K562 (cell line): ENCODE measurements at regions not wholly inside any gene's neighbourhood (a gene's known extent, or its start where the extent isn't known, plus 50 kb on each side); places are given as distances from the start of the nearest gene placed in this dataset.

Source experiments
- BRD9 ChIP-seq: fragments of 450-650 bp; IDR thresholded peaks from 2 replicates; pipeline ENCODE4 v1.6.1; 2018; ENCODE audit warnings: low read depth; ENCODE audit not compliant: partially characterized antibody
- DDX20 ChIP-seq: fragments of 450-650 bp; IDR thresholded peaks from 2 replicates; pipeline ENCODE4 v1.6.1; 2016; ENCODE audit warnings: missing genetic modification characterization, low read depth, mild to moderate bottlenecking, missing compliant biosample characterization, moderate library complexity
- DMBX1 ChIP-seq: fragments of 250-450 bp; sonication (Bioruptor Pico); IDR thresholded peaks from 2 replicates; pipeline ENCODE4 v1.8.0; 2022; ENCODE audit warnings: inconsistent platforms, mild to moderate bottlenecking, moderate library complexity, borderline replicate concordance
- ELF2 ChIP-seq: fragments of 250-450 bp; sonication (Bioruptor Pico); IDR thresholded peaks from 2 replicates; pipeline ENCODE4 v1.5.0; 2021; ENCODE audit warnings: mild to moderate bottlenecking
- HDAC8 ChIP-seq: fragments of 450-650 bp; IDR thresholded peaks from 2 replicates; pipeline ENCODE4 v1.6.1; 2016; ENCODE audit warnings: mild to moderate bottlenecking, missing genetic modification characterization, moderate library complexity, missing compliant biosample characterization
- JUND ChIP-seq, 2 experiments: IDR thresholded peaks; 2 replicates in 1 of 2; 3 replicates in 1 of 2; pipeline ENCODE4 v1.6.1; 2011; ENCODE audit warnings: borderline replicate concordance in 2 of 2, low read depth in 2 of 2, low read length in 2 of 2, improper control_type of control experiment in 1 of 2, missing biosample characterization in 1 of 2, missing genetic modification characterization in 1 of 2, missing genetic modification reagents in 1 of 2
- NELFE ChIP-seq: IDR thresholded peaks from 2 replicates; pipeline ENCODE4 v1.6.1; 2011; ENCODE audit warnings: mild to moderate bottlenecking; ENCODE audit not compliant: insufficient read depth, insufficient read length
- PHF8 ChIP-seq: fragments of 200-600 bp; sonication (generic); IDR thresholded peaks from 2 replicates; pipeline ENCODE4 v1.6.1; 2012; ENCODE audit warnings: mixed run types, mild to moderate bottlenecking, inconsistent platforms, low read length, moderate library complexity, borderline replicate concordance
- RAD51 ChIP-seq: fragments of 450-650 bp; IDR thresholded peaks from 2 replicates; pipeline ENCODE4 v1.7.1; 2016; ENCODE audit warnings: low read depth, mild to moderate bottlenecking, borderline replicate concordance
- STAG1 ChIP-seq: sonication (generic); formaldehyde crosslinking; IDR thresholded peaks from 2 replicates; pipeline ENCODE4 v1.5.0; 2020; ENCODE audit warnings: missing genetic modification reagents, borderline replicate concordance
- ZBTB7A ChIP-seq: IDR thresholded peaks from 2 replicates; pipeline ENCODE4 v1.6.1; 2011; ENCODE audit warnings: low read depth, mild to moderate bottlenecking, low read length, moderate library complexity, borderline replicate concordance; ENCODE audit not compliant: control insufficient read depth
- ZFP36 ChIP-seq: fragments of 150-350 bp; IDR thresholded peaks from 2 replicates; pipeline ENCODE4 v1.6.1; 2018; ENCODE audit warnings: low read length, low read depth; ENCODE audit not compliant: partially characterized antibody
- ZNF23 ChIP-seq: fragments of 250-450 bp; sonication (Bioruptor Pico); IDR thresholded peaks from 2 replicates; pipeline ENCODE4 v1.4.0; 2020; ENCODE audit warnings: mild to moderate bottlenecking
- ZNF3 ChIP-seq: fragments of 250-450 bp; sonication (Bioruptor Pico); IDR thresholded peaks from 2 replicates; pipeline ENCODE4 v1.5.0; 2021; ENCODE audit warnings: mild to moderate bottlenecking, moderate library complexity
- ZNF41 ChIP-seq: fragments of 250-450 bp; sonication (Bioruptor Pico); conservative IDR thresholded peaks from 2 replicates; pipeline ENCODE4 v1.4.0; 2020; ENCODE audit warnings: mild to moderate bottlenecking
- ZNF589 ChIP-seq: fragments of 200-800 bp; sonication (Bioruptor generic); IDR thresholded peaks from 2 replicates; pipeline ENCODE4 v1.6.1; 2016; ENCODE audit warnings: low read depth, missing genetic modification characterization, missing compliant biosample characterization
- ZNF717 ChIP-seq: fragments of 250-450 bp; sonication (Bioruptor Pico); IDR thresholded peaks from 2 replicates; pipeline ENCODE4 v1.5.0; 2021
- ZNF764 ChIP-seq: fragments of 250-450 bp; sonication (Bioruptor Pico); IDR thresholded peaks from 2 replicates; pipeline ENCODE4 v1.4.0; 2020; ENCODE audit warnings: low read depth, mild to moderate bottlenecking, moderate library complexity
- TF ChIP-seq, protein P1 (sequence below): fragments of 250-450 bp; sonication (Bioruptor Pico); IDR thresholded peaks from 2 replicates; pipeline ENCODE4 v1.8.0; 2021; ENCODE audit warnings: moderate library complexity, mild to moderate bottlenecking, inconsistent platforms
- TF ChIP-seq, protein P2 (sequence below): fragments of 200-800 bp; sonication (Bioruptor generic); IDR thresholded peaks from 2 replicates; pipeline ENCODE4 v1.6.1; 2017; ENCODE audit warnings: missing genetic modification characterization, missing compliant biosample characterization
- TF ChIP-seq, protein P3 (sequence below): sonication (generic); formaldehyde crosslinking; IDR thresholded peaks from 2 replicates; pipeline ENCODE4 v1.8.0; 2022; ENCODE audit warnings: missing genetic modification reagents, mild to moderate bottlenecking, moderate library complexity, borderline replicate concordance
- TF ChIP-seq, protein P4 (sequence below): IDR thresholded peaks from 3 replicates; pipeline ENCODE4 v1.6.1; 2011; ENCODE audit warnings: borderline replicate concordance, mild to moderate bottlenecking, moderate library complexity; ENCODE audit not compliant: insufficient read length; ENCODE audit errors: extremely low read depth
- TF ChIP-seq, protein P5 (sequence below): fragments of 450-650 bp; IDR thresholded peaks from 2 replicates; pipeline ENCODE4 v1.6.1; 2016

DNA sequence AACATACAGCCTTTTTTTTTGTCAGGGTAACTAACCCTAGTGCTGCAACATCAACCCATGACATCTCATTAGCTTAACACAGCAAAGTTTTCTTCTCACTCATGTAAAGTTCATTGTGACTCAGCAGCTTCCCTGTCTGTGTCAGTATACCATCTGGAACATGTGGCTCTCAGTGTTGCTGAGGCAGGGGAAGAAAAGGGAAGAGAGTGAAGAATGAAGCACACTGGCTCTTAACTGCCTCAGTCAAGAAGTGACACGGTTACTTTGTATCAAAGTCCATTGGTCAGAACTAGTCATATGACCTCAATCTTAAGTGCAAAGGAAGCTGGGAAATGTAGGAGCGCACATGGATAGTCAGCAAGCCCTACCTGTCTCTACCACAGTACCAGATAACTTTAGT, 185.0 kb upstream of the ELL2 start (continued):
- TF ChIP-seq NELFE (no peak), ZNF41 (CRISPR knock-in tag) (no peak), ZNF3 (CRISPR knock-in tag) (no peak), ZNF589 (CRISPR knock-in tag) (no peak), ZBTB7A (no peak), DDX20 (no peak), ZNF764 (CRISPR knock-in tag) (no peak), RAD51 (peak; percentile 36; the same call in 1 of the 2 replicates), PHF8 (no peak), JUND (IDR thresholded peaks at IDR 0.05; ENCODE audit: borderline replicate concordance, low read depth, low read length) (no peak), JUND (tag; IDR thresholded peaks at IDR 0.05; ENCODE audit: borderline replicate concordance, low read depth, low read length) (no peak), HDAC8 (tag) (no peak), DMBX1 (no peak), ZNF717 (CRISPR knock-in tag) (no peak), ZNF23 (CRISPR knock-in tag) (0 out of 2 replicates have a peak, but pooled peaks have one; percentile 4), ELF2 (CRISPR knock-in tag) (no peak), BRD9 (no peak), ZFP36 (no peak), STAG1 (no peak)
- TF ChIP-seq, protein P1, sequence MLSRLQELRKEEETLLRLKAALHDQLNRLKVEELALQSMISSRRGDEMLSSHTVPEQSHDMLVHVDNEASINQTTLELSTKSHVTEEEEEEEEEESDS (CRISPR knock-in tag), result no peak
- TF ChIP-seq, protein P2, sequence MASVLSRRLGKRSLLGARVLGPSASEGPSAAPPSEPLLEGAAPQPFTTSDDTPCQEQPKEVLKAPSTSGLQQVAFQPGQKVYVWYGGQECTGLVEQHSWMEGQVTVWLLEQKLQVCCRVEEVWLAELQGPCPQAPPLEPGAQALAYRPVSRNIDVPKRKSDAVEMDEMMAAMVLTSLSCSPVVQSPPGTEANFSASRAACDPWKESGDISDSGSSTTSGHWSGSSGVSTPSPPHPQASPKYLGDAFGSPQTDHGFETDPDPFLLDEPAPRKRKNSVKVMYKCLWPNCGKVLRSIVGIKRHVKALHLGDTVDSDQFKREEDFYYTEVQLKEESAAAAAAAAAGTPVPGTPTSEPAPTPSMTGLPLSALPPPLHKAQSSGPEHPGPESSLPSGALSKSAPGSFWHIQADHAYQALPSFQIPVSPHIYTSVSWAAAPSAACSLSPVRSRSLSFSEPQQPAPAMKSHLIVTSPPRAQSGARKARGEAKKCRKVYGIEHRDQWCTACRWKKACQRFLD (CRISPR knock-in tag), result no peak
- TF ChIP-seq, protein P3, sequence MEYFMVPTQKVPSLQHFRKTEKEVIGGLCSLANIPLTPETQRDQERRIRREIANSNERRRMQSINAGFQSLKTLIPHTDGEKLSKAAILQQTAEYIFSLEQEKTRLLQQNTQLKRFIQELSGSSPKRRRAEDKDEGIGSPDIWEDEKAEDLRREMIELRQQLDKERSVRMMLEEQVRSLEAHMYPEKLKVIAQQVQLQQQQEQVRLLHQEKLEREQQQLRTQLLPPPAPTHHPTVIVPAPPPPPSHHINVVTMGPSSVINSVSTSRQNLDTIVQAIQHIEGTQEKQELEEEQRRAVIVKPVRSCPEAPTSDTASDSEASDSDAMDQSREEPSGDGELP (CRISPR knock-in tag), result no peak
- TF ChIP-seq, protein P4, sequence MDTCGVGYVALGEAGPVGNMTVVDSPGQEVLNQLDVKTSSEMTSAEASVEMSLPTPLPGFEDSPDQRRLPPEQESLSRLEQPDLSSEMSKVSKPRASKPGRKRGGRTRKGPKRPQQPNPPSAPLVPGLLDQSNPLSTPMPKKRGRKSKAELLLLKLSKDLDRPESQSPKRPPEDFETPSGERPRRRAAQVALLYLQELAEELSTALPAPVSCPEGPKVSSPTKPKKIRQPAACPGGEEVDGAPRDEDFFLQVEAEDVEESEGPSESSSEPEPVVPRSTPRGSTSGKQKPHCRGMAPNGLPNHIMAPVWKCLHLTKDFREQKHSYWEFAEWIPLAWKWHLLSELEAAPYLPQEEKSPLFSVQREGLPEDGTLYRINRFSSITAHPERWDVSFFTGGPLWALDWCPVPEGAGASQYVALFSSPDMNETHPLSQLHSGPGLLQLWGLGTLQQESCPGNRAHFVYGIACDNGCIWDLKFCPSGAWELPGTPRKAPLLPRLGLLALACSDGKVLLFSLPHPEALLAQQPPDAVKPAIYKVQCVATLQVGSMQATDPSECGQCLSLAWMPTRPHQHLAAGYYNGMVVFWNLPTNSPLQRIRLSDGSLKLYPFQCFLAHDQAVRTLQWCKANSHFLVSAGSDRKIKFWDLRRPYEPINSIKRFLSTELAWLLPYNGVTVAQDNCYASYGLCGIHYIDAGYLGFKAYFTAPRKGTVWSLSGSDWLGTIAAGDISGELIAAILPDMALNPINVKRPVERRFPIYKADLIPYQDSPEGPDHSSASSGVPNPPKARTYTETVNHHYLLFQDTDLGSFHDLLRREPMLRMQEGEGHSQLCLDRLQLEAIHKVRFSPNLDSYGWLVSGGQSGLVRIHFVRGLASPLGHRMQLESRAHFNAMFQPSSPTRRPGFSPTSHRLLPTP, result no peak
- TF ChIP-seq, protein P5, sequence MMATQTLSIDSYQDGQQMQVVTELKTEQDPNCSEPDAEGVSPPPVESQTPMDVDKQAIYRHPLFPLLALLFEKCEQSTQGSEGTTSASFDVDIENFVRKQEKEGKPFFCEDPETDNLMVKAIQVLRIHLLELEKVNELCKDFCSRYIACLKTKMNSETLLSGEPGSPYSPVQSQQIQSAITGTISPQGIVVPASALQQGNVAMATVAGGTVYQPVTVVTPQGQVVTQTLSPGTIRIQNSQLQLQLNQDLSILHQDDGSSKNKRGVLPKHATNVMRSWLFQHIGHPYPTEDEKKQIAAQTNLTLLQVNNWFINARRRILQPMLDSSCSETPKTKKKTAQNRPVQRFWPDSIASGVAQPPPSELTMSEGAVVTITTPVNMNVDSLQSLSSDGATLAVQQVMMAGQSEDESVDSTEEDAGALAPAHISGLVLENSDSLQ, result peak; percentile 38; the same call in 1 of the 2 replicates
